OCI-LY1 (cell line): ENCODE measurements at regions not wholly inside any gene's neighbourhood (a gene's known extent, or its start where the extent isn't known, plus 50 kb on each side); places are given as distances from the start of the nearest gene placed in this dataset.
"Not testable (repeated sequence)": the region's sequence is repeated elsewhere in the genome, so short reads cannot be mapped to it uniquely, and the experiment has no call there.

Source experiments
- EZH2 ChIP-seq: fragments of 200-600 bp; sonication (generic), shearing (Covaris generic); IDR thresholded peaks from 2 replicates; pipeline ENCODE4 v1.8.0; 2017; ENCODE audit warnings: borderline replicate concordance, mixed run types, mild to moderate bottlenecking, antibody characterized with exemption, low read length, moderate library complexity, mixed read lengths
- TF ChIP-seq, protein P1 (sequence below): fragments of 200-600 bp; sonication (generic), shearing (Covaris generic); IDR thresholded peaks from 2 replicates; pipeline ENCODE4 v1.5.1; 2017; ENCODE audit warnings: mild to moderate bottlenecking, antibody characterized with exemption, low read length, moderate library complexity, mixed read lengths

DNA sequence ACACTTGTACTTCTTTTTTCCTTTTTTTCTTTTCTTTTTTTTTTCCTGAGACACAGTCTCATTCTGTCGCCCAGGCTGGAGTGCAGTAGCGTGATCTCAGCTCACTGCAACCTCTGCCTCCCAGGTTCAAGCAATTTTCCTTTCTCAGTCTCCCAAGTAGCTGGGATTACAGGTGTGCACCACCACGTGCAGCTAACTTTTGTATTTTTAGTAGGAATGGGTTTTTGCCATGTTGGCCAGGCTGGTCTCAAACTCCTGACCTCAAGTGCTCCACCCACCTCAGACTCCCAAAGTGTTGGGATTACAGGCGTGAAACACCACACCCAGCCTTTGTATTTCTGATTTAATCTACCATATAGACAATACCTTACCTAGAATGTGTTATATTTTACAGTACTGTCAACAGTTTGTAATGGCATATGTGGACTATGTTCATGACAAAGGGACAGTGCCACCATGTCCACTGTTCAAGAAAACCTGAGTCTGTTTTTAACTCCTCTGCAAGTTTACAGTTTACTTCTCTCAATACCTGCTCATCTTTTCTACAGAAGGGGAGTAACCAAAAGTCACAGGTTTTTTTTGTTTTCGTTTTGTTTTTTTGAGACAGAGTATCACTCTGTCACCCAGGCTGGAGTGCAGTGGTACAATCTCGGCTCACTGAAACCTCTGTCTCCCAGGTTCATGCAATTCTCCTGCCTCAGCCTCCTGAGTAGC lies 223.9 kb upstream of the KLF14 start:
- TF ChIP-seq, protein P1, sequence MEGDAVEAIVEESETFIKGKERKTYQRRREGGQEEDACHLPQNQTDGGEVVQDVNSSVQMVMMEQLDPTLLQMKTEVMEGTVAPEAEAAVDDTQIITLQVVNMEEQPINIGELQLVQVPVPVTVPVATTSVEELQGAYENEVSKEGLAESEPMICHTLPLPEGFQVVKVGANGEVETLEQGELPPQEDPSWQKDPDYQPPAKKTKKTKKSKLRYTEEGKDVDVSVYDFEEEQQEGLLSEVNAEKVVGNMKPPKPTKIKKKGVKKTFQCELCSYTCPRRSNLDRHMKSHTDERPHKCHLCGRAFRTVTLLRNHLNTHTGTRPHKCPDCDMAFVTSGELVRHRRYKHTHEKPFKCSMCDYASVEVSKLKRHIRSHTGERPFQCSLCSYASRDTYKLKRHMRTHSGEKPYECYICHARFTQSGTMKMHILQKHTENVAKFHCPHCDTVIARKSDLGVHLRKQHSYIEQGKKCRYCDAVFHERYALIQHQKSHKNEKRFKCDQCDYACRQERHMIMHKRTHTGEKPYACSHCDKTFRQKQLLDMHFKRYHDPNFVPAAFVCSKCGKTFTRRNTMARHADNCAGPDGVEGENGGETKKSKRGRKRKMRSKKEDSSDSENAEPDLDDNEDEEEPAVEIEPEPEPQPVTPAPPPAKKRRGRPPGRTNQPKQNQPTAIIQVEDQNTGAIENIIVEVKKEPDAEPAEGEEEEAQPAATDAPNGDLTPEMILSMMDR, result not testable (repeated sequence)
- not testable (repeated sequence) for TF ChIP-seq EZH2
